GM12878 (cell line): ENCODE measurements at regions not wholly inside any gene's neighbourhood (a gene's known extent, or its start where the extent isn't known, plus 50 kb on each side); places are given as distances from the start of the nearest gene placed in this dataset.

Experiments used
- ATAC-seq: fragments of 200-7000 bp; cut with Tn5 transposase; 3 replicates; pipeline ENCODE4 v1.9.1; 2020; ENCODE audit warnings: mild to moderate bottlenecking, moderate library complexity
- BruUV-seq: library from RNA; stranded (reverse); fragments of 400-500 nt; replicated peaks from 2 replicates; lab custom pipeline; 2021; lab: Mats Ljungman, UMichigan
- CTCF ChIA-PET: fragments of 300-600 bp; sonication (Branson Sonifier 250); formaldehyde crosslinking; extraction: SDS; loops from one replicate; lab custom pipeline; 2021; ENCODE audit warnings: inconsistent platforms; lab: Yijun Ruan, JAX
- POLR2A ChIA-PET: fragments of 350-600 bp; formaldehyde crosslinking; extraction: SDS; loops from one replicate; lab custom pipeline; 2021; ENCODE audit warnings: inconsistent platforms; lab: Charles Lee
- RAD21 ChIA-PET: fragments of 300-600 bp; sonication (Branson Sonifier 250); formaldehyde crosslinking; loops from one replicate; lab custom pipeline; 2023; ENCODE audit warnings: antibody characterized with exemption; ENCODE audit not compliant: unreplicated experiment; lab: Charles Lee
- SMC1A ChIA-PET: fragments of 300-600 bp; sonication (Branson Sonifier 250); formaldehyde crosslinking; loops from one replicate; lab custom pipeline; 2023; ENCODE audit not compliant: unreplicated experiment, uncharacterized antibody; lab: Charles Lee
- DNase-seq: peaks from one replicate; pipeline ENCODE4 v3.0.0-alpha.2; 2011; ENCODE audit warnings: low read depth, low spot score
- FAIRE-seq: peaks from 3 replicates; lab custom pipeline; 2011; peaks lifted over from hg19 to GRCh38; lab: Jason Lieb, UNC
- H2AFZ ChIP-seq: 2 replicates; pipeline ENCODE4 v1.6.0; 2011; ENCODE audit warnings: low read depth, low read length, control low read depth; ENCODE audit not compliant: control insufficient read depth
- H3K27ac ChIP-seq: 2 replicates; pipeline ENCODE4 v1.5.1; 2011; ENCODE audit warnings: control low read depth; ENCODE audit not compliant: control insufficient read depth, insufficient read depth
- H3K27me3 ChIP-seq, 2 experiments: replicated peaks in 1 of 2; 2 replicates each; pipeline versions ENCODE4 v1.6.0 to v1.6.1; 2011; ENCODE audit warnings: low read length in 1 of 2; ENCODE audit not compliant: control insufficient read depth in 2 of 2, insufficient read depth in 2 of 2
- H3K36me3 ChIP-seq, 2 experiments: 2 replicates each; pipeline ENCODE4 v1.5.1; 2011; ENCODE audit warnings: low read length in 1 of 2; ENCODE audit not compliant: control insufficient read depth in 2 of 2, insufficient read depth in 2 of 2
- H3K4me1 ChIP-seq: 2 replicates; pipeline ENCODE4 v1.6.1; 2011; ENCODE audit warnings: mild to moderate bottlenecking, low read length, moderate library complexity, mixed read lengths; ENCODE audit not compliant: control insufficient read depth, insufficient read depth
- H3K4me2 ChIP-seq: 2 replicates; pipeline ENCODE4 v1.6.0; 2011; ENCODE audit warnings: control low read depth; ENCODE audit not compliant: control insufficient read depth, insufficient read depth
- H3K4me3 ChIP-seq: fragments of 200-600 bp; sonication (generic); 2 replicates; pipeline ENCODE4 v1.5.1; 2016
- H3K79me2 ChIP-seq: 2 replicates; pipeline ENCODE4 v1.6.0; 2011; ENCODE audit warnings: low read length; ENCODE audit not compliant: control insufficient read depth, insufficient read depth
- H3K9ac ChIP-seq: 2 replicates; pipeline ENCODE4 v1.8.0; 2011; ENCODE audit warnings: low read length, control low read depth, mixed read lengths; ENCODE audit not compliant: control insufficient read depth, insufficient read depth
- H3K9me3 ChIP-seq: replicated peaks from 3 replicates; pipeline ENCODE4 v1.5.1; 2011; ENCODE audit warnings: mild to moderate bottlenecking, low read length; ENCODE audit not compliant: control insufficient read depth, insufficient read depth
- H4K20me1 ChIP-seq: 2 replicates; pipeline ENCODE4 v1.6.0; 2011; ENCODE audit not compliant: control insufficient read depth, insufficient read depth
- BMI1 ChIP-seq: fragments of 450-650 bp; IDR thresholded peaks from 2 replicates; pipeline ENCODE4 v1.6.1; 2016; ENCODE audit warnings: mild to moderate bottlenecking, moderate library complexity, borderline replicate concordance
- CHD4 ChIP-seq: fragments of 200-600 bp; sonication (generic); IDR thresholded peaks from 2 replicates; pipeline ENCODE4 v1.6.1; 2016; ENCODE audit warnings: mild to moderate bottlenecking
- EED ChIP-seq: sonication (generic); IDR thresholded peaks from 2 replicates; pipeline ENCODE4 v1.6.1; 2016; ENCODE audit warnings: antibody characterized with exemption, low read depth
- HCFC1 ChIP-seq: fragments of 150-350 bp; IDR thresholded peaks from 2 replicates; pipeline ENCODE4 v1.6.1; 2014; ENCODE audit warnings: low read length
- NFIC ChIP-seq: IDR thresholded peaks from 2 replicates; pipeline ENCODE4 v1.6.1; 2012; ENCODE audit warnings: low read depth, mild to moderate bottlenecking, inconsistent platforms, low read length, moderate library complexity
- NFYB ChIP-seq: IDR thresholded peaks from 2 replicates; pipeline ENCODE4 v1.6.1; 2011; ENCODE audit warnings: low read depth, mild to moderate bottlenecking, low read length, improper control_type of control experiment, moderate library complexity; ENCODE audit not compliant: insufficient read depth
- NR2C2 ChIP-seq: IDR thresholded peaks from 2 replicates; pipeline ENCODE4 v1.6.1; 2011; ENCODE audit warnings: borderline replicate concordance, low read depth; ENCODE audit not compliant: control insufficient read depth, insufficient read length
- SIN3A ChIP-seq: IDR thresholded peaks from 2 replicates; pipeline ENCODE4 v1.6.1; 2012; ENCODE audit warnings: low read depth, low read length, improper control_type of control experiment
- STAT3 ChIP-seq: IDR thresholded peaks from 2 replicates; pipeline ENCODE4 v1.6.1; 2011; ENCODE audit warnings: low read depth, low read length, improper control_type of control experiment
- TARDBP ChIP-seq: IDR thresholded peaks from 2 replicates; pipeline ENCODE4 v1.6.1; 2016; ENCODE audit warnings: borderline replicate concordance
- TCF12 ChIP-seq: IDR thresholded peaks from 2 replicates; pipeline ENCODE4 v1.6.1; 2011; ENCODE audit warnings: low read depth, mild to moderate bottlenecking, low read length
- ZBTB11 ChIP-seq: fragments of 450-650 bp; formaldehyde crosslinking; IDR thresholded peaks from 2 replicates; pipeline ENCODE4 v1.5.0; 2022; ENCODE audit warnings: mild to moderate bottlenecking, missing genetic modification characterization
- WGBS: methylation state at CpG from one replicate; pipeline ENCODE4 v1.1.6; 2016; ENCODE audit warnings: low lambda C conversion rate; ENCODE audit not compliant: insufficient replicate concordance, insufficient coverage; ENCODE audit errors: missing lambda C conversion rate; 5-methylcytosine and 5-hydroxymethylcytosine counted together
- in situ Hi-C: fragments of 300-500 bp; cut with MboI; formaldehyde crosslinking; loops from 9 replicates; pipeline ENCODE4 v1.14.3; 2018; ENCODE audit warnings: mixed read lengths
- intact Hi-C: fragments of 100-400 bp; cut with micrococcal nuclease; formaldehyde crosslinking; loops from one replicate; pipeline ENCODE4 v1.14.2; 2022; ENCODE audit not compliant: unreplicated experiment

DNA sequence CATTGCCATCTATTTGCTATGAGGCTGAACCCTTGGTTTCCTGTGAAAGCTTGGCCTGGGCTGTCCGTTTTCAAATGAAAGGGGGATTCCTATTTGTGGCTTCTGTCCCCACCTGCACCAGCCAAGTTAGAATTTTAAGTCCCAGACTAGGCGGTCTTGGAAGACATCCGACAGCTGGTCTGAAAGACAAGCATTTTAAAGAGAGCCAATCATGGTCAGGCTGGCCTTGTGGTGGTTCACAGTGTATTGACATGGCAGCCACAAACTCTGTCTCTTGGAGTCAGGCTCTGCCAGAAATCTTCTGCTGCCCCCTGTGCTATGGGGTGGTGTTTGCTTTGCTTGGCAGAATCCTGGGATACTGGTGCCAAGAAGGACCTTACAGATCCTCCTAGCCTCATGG, 319.2 kb upstream of the MOCS1 start:
- RAD21 ChIA-PET, result interaction anchor here (1.0 to 5.8 kb wide), 12 partner anchors 9 to 197 kb away, joined by 4 to 41 read pairs (median 9); no protein-coding TSS in a partner anchor
- ATAC-seq, result peak; percentile 33

GRCh38 chr6:40252531-40253258, 318.4 kb upstream of the MOCS1 start:
- 6% methylated on average over 4 of the region's 4 CpGs for WGBS
- TF ChIP-seq BMI1, result peak; percentile 71
- no peak for TF ChIP-seq ZBTB11 (CRISPR knock-in tag)
- TF ChIP-seq STAT3, result no peak
- no peak for TF ChIP-seq EED
- no peak for TF ChIP-seq NFIC
- TF ChIP-seq HCFC1, result no peak
- no peak for TF ChIP-seq NR2C2
- no peak for TF ChIP-seq CHD4
- no peak for TF ChIP-seq SIN3A
- no peak for TF ChIP-seq NFYB

More for the DNA sequence above, 319.2 kb upstream of the MOCS1 start:
- H3K79me2 ChIP-seq, result no peaks in the 10 kb centered on the region
- H3K4me1 ChIP-seq, result no peaks in the 10 kb centered on the region; the same call in 1 of the 2 replicates
- DNase-seq (no peak), FAIRE-seq (no peak)
- in situ Hi-C loops, result no loop called here
- TF ChIP-seq NFYB (0 out of 2 replicates have a peak, but pooled peaks have one; percentile 10), TCF12 (peak; percentile 36; the same call in 1 of the 2 replicates), TARDBP (no peak)
- CTCF ChIA-PET, result interaction anchor here (0.9 to 4.9 kb wide), 7 partner anchors 18 to 104 kb away, joined by 3 to 42 read pairs (median 4); no protein-coding TSS in a partner anchor
- SMC1A ChIA-PET, result interaction anchor here (0.7 to 5.1 kb wide), 22 partner anchors 10 to 907 kb away, joined by 3 to 43 read pairs (median 5); no protein-coding TSS in a partner anchor
- H3K27ac ChIP-seq, result no peak overlapping the region
- BruUV-seq, result no TSS peak
- POLR2A ChIA-PET, result interaction anchor here (0.7 to 2.7 kb wide), 5 partner anchors 10 to 105 kb away, joined by 3 to 14 read pairs (median 3); no protein-coding TSS in a partner anchor
- H3K9me3 ChIP-seq, result no peaks in the 10 kb centered on the region; the same call in 2 of the 3 replicates
- no peak overlapping the region for H2AFZ ChIP-seq
- intact Hi-C loops, result loop anchor here (2.0 kb wide), 1 partner anchor 105 kb away; no protein-coding TSS in a partner anchor
- no peaks in the 10 kb centered on the region for H4K20me1 ChIP-seq
- no peaks in the 10 kb centered on the region; a peak in 1 of 4 replicates for H3K27me3 ChIP-seq
- no peaks in the 10 kb centered on the region for H3K36me3 ChIP-seq
- no peak overlapping the region for H3K4me2 ChIP-seq
- 0% methylated on average over 3 of the region's 3 CpGs for WGBS
- H3K4me3 ChIP-seq, result no peak overlapping the region
- H3K9ac ChIP-seq, result no peak overlapping the region

More at GRCh38 chr6:40252531-40253258, 318.4 kb upstream of the MOCS1 start:
- intact Hi-C loops, result loop anchor here (2.0 kb wide), 1 partner anchor 104 kb away; no protein-coding TSS in a partner anchor
- H3K4me1 ChIP-seq, result no peaks in the 10 kb centered on the region; the same call in 1 of the 2 replicates
- SMC1A ChIA-PET, result interaction anchor here (0.7 to 5.1 kb wide), 41 partner anchors 10 to 906 kb away, joined by 3 to 43 read pairs (median 5); no protein-coding TSS in a partner anchor
- POLR2A ChIA-PET, result interaction anchor here (0.7 to 2.7 kb wide), 12 partner anchors 10 to 272 kb away, joined by 3 to 14 read pairs (median 3); no protein-coding TSS in a partner anchor
- RAD21 ChIA-PET, result interaction anchor here (0.5 to 5.8 kb wide), 30 partner anchors 9 to 347 kb away, joined by 3 to 41 read pairs (median 5); no protein-coding TSS in a partner anchor
- H3K9me3 ChIP-seq, result no peaks in the 10 kb centered on the region; the same call in 2 of the 3 replicates
- no peak overlapping the region for H3K27ac ChIP-seq
- no peaks in the 10 kb centered on the region for H4K20me1 ChIP-seq
- TSS peak; percentile 82 for BruUV-seq
- H2AFZ ChIP-seq, result no peak overlapping the region
- no peaks in the 10 kb centered on the region; a peak in 1 of 4 replicates for H3K27me3 ChIP-seq
- no peaks in the 10 kb centered on the region for H3K36me3 ChIP-seq
- CTCF ChIA-PET, result interaction anchor here (0.7 to 4.9 kb wide), 18 partner anchors 10 to 1088 kb away, joined by 3 to 42 read pairs (median 4); no protein-coding TSS in a partner anchor
- in situ Hi-C loops, result no loop called here
- FAIRE-seq (no peak), DNase-seq (peak; percentile 67), ATAC-seq (peak; percentile 82)
- H3K4me3 ChIP-seq, result no peak overlapping the region
- H3K4me2 ChIP-seq, result no peak overlapping the region
- no peaks in the 10 kb centered on the region for H3K79me2 ChIP-seq
- H3K9ac ChIP-seq, result no peak overlapping the region
